HepG2 (cell line): ENCODE measurements at regions not wholly inside any gene's neighbourhood (a gene's known extent, or its start where the extent isn't known, plus 50 kb on each side); places are given as distances from the start of the nearest gene placed in this dataset.

Experiments used
- ARNT ChIP-seq: fragments of 450-650 bp; IDR thresholded peaks from 2 replicates; pipeline ENCODE4 v1.6.1; 2017
- CC2D1A ChIP-seq: sonication (generic); formaldehyde crosslinking; IDR thresholded peaks from 2 replicates; pipeline ENCODE4 v1.8.1; 2023; ENCODE audit warnings: mild to moderate bottlenecking, missing genetic modification reagents
- DDIT3 ChIP-seq: sonication (generic); formaldehyde crosslinking; IDR thresholded peaks from 2 replicates; pipeline ENCODE4 v1.4.0; 2020; ENCODE audit warnings: mild to moderate bottlenecking, missing genetic modification reagents
- DRAP1 ChIP-seq: IDR thresholded peaks from 2 replicates; pipeline ENCODE4 v1.6.1; 2016; ENCODE audit warnings: missing genetic modification reagents, missing compliant biosample characterization
- JUNB ChIP-seq: sonication (generic); formaldehyde crosslinking; IDR thresholded peaks from 2 replicates; pipeline ENCODE4 v1.8.0; 2022; ENCODE audit warnings: missing genetic modification reagents, mild to moderate bottlenecking, borderline replicate concordance
- JUND ChIP-seq: sonication (generic); formaldehyde crosslinking; IDR thresholded peaks from 2 replicates; pipeline ENCODE4 v1.8.0; 2022; ENCODE audit warnings: mild to moderate bottlenecking, missing genetic modification reagents
- MLLT10 ChIP-seq: sonication (generic); formaldehyde crosslinking; IDR thresholded peaks from 2 replicates; pipeline ENCODE4 v1.4.0; 2020; ENCODE audit warnings: missing genetic modification reagents
- RERE ChIP-seq: IDR thresholded peaks from 2 replicates; pipeline ENCODE4 v1.6.1; 2016; ENCODE audit warnings: low read depth, missing genetic modification reagents, missing compliant biosample characterization
- REST ChIP-seq, 2 experiments: IDR thresholded peaks; 2 replicates each; pipeline ENCODE4 v1.6.1; 2011 to 2012; ENCODE audit warnings: low read length in 2 of 2, borderline replicate concordance in 1 of 2, low read depth in 1 of 2, mild to moderate bottlenecking in 1 of 2, moderate library complexity in 1 of 2
- RNF219 ChIP-seq: sonication (generic); formaldehyde crosslinking; IDR thresholded peaks from 2 replicates; pipeline ENCODE4 v1.5.0; 2020; ENCODE audit warnings: mild to moderate bottlenecking, missing genetic modification reagents
- SETDB1 ChIP-seq: sonication (generic); formaldehyde crosslinking; IDR thresholded peaks from 2 replicates; pipeline ENCODE4 v1.5.1; 2020; ENCODE audit warnings: missing genetic modification reagents, mild to moderate bottlenecking, borderline replicate concordance
- SMYD3 ChIP-seq: sonication (generic); formaldehyde crosslinking; IDR thresholded peaks from 2 replicates; pipeline ENCODE4 v1.8.1; 2023; ENCODE audit warnings: mild to moderate bottlenecking, missing genetic modification reagents
- SP5 ChIP-seq: IDR thresholded peaks from 2 replicates; pipeline ENCODE4 v1.6.1; 2016; ENCODE audit warnings: low read depth, borderline replicate concordance
- ZFP90 ChIP-seq: sonication (generic); formaldehyde crosslinking; IDR thresholded peaks from 2 replicates; pipeline ENCODE4 v1.8.0; 2022; ENCODE audit warnings: missing genetic modification reagents, mild to moderate bottlenecking, inconsistent platforms, borderline replicate concordance
- ZGPAT ChIP-seq: IDR thresholded peaks from 2 replicates; pipeline ENCODE4 v1.6.1; 2016; ENCODE audit warnings: mild to moderate bottlenecking
- ZNF816 ChIP-seq: sonication (generic); formaldehyde crosslinking; IDR thresholded peaks from 2 replicates; pipeline ENCODE4 v1.8.0; 2022; ENCODE audit warnings: missing genetic modification reagents, mild to moderate bottlenecking, borderline replicate concordance

- no peak for TF ChIP-seq REST (IDR thresholded peaks at IDR 0.05; ENCODE audit: borderline replicate concordance in 1 of 2, low read depth in 1 of 2, low read length in 2 of 2)
- no peak for TF ChIP-seq DRAP1 (CRISPR knock-in tag)
- no peak for TF ChIP-seq JUND (CRISPR knock-in tag)
- TF ChIP-seq SMYD3: no peak
- TF ChIP-seq ARNT: no peak
- TF ChIP-seq CC2D1A: no peak
- TF ChIP-seq SETDB1 (CRISPR knock-in tag): no peak
- no peak for TF ChIP-seq RNF219 (CRISPR knock-in tag)
- TF ChIP-seq ZFP90 (CRISPR knock-in tag): no peak
- TF ChIP-seq RERE (CRISPR knock-in tag): no peak
- TF ChIP-seq ZNF816 (CRISPR knock-in tag): no peak
- TF ChIP-seq DDIT3 (CRISPR knock-in tag): no peak
- no peak for TF ChIP-seq ZGPAT (CRISPR knock-in tag)
- no peak for TF ChIP-seq JUNB (CRISPR knock-in tag)
- no peak for TF ChIP-seq SP5 (CRISPR knock-in tag)
- no peak for TF ChIP-seq MLLT10 (CRISPR knock-in tag)
Observed at GRCh38 chr1:78831731-78832360, 174.7 kb downstream of the ADGRL4 start (continued).
